Astrocyte (in vitro differentiated cells and primary cell): ENCODE measurements at regions not wholly inside any gene's neighbourhood (a gene's known extent, or its start where the extent isn't known, plus 50 kb on each side); places are given as distances from the start of the nearest gene placed in this dataset.

ENCODE experiments used
- EZH2 ChIP-seq: IDR thresholded peaks from 2 replicates; pipeline ENCODE4 v1.6.1; 2012; ENCODE audit warnings: mild to moderate bottlenecking, low read length, inconsistent platforms; ENCODE audit not compliant: insufficient read depth
- TF ChIP-seq, protein P1 (sequence below): IDR thresholded peaks from 2 replicates; pipeline ENCODE4 v1.5.1; 2011; ENCODE audit warnings: low read depth, mild to moderate bottlenecking, inconsistent platforms, low read length, moderate library complexity; ENCODE audit not compliant: insufficient read depth

DNA sequence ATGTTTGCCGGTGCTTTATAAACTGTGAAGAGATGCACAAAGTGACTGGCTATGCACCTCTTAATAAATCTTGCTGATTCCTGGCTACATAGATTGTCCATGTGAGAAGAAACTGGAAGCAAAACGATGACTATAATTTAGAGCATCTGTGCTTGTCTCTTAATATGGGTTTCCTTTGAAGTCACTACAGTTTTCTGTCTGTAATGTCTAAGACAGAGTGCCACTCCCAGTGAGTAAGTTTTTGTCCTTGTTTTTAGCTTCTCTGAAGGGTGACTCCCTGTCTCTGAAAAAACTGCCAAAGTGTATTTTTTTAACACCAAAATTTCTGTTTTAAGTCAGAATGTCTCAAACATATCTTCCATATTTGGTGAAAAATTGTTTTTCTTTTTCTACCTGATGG lies 175.1 kb downstream of the FASLG start:
- TF ChIP-seq, protein P1, sequence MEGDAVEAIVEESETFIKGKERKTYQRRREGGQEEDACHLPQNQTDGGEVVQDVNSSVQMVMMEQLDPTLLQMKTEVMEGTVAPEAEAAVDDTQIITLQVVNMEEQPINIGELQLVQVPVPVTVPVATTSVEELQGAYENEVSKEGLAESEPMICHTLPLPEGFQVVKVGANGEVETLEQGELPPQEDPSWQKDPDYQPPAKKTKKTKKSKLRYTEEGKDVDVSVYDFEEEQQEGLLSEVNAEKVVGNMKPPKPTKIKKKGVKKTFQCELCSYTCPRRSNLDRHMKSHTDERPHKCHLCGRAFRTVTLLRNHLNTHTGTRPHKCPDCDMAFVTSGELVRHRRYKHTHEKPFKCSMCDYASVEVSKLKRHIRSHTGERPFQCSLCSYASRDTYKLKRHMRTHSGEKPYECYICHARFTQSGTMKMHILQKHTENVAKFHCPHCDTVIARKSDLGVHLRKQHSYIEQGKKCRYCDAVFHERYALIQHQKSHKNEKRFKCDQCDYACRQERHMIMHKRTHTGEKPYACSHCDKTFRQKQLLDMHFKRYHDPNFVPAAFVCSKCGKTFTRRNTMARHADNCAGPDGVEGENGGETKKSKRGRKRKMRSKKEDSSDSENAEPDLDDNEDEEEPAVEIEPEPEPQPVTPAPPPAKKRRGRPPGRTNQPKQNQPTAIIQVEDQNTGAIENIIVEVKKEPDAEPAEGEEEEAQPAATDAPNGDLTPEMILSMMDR = no peak
- no peak for TF ChIP-seq EZH2
